SK-N-SH treated with all-trans-retinoic acid at 6 μM for 48 hours (cell line): ENCODE measurements at regions not wholly inside any gene's neighbourhood (a gene's known extent, or its start where the extent isn't known, plus 50 kb on each side); places are given as distances from the start of the nearest gene placed in this dataset.

Experiments
- ATAC-seq: fragments of 200-7000 bp; cut with Tn5 transposase; 3 replicates; pipeline ENCODE4 v1.9.1; 2020; ENCODE audit warnings: mild to moderate bottlenecking, moderate library complexity
- BACH2 ChIP-seq: fragments of 250-450 bp; sonication (Bioruptor Pico); IDR thresholded peaks from 2 replicates; pipeline ENCODE4 v1.9.0; 2021; ENCODE audit warnings: mild to moderate bottlenecking, borderline replicate concordance
- CSDC2 ChIP-seq: fragments of 250-450 bp; sonication (Bioruptor Pico); IDR thresholded peaks from 2 replicates; pipeline ENCODE4 v1.5.0; 2020; ENCODE audit warnings: mild to moderate bottlenecking, moderate library complexity
- ESRRG ChIP-seq: fragments of 250-450 bp; sonication (Bioruptor Pico); IDR thresholded peaks from 2 replicates; pipeline ENCODE4 v1.6.1; 2021; ENCODE audit warnings: mild to moderate bottlenecking
- GLIS3 ChIP-seq: fragments of 250-450 bp; sonication (Bioruptor Pico); IDR thresholded peaks from 2 replicates; pipeline ENCODE4 v1.5.0; 2020; ENCODE audit warnings: mild to moderate bottlenecking, moderate library complexity
- OSR1 ChIP-seq: fragments of 250-450 bp; sonication (Bioruptor Pico); IDR thresholded peaks from 2 replicates; pipeline ENCODE4 v1.8.0; 2022; ENCODE audit warnings: moderate library complexity, mild to moderate bottlenecking, inconsistent platforms
- PATZ1 ChIP-seq: fragments of 250-450 bp; sonication (Bioruptor Pico); IDR thresholded peaks from 2 replicates; pipeline ENCODE4 v1.8.0; 2020; ENCODE audit warnings: mild to moderate bottlenecking, moderate library complexity, borderline replicate concordance
- POU6F1 ChIP-seq: fragments of 250-450 bp; sonication (Bioruptor Pico); IDR thresholded peaks from 2 replicates; pipeline ENCODE4 v1.8.0; 2021; ENCODE audit warnings: low read depth, mild to moderate bottlenecking, moderate library complexity, borderline replicate concordance
- RARB ChIP-seq: fragments of 250-450 bp; sonication (Bioruptor Pico); IDR thresholded peaks from 2 replicates; pipeline ENCODE4 v1.8.0; 2021; ENCODE audit warnings: mild to moderate bottlenecking, moderate library complexity
- SNAI2 ChIP-seq: fragments of 250-450 bp; sonication (Bioruptor Pico); IDR thresholded peaks from 2 replicates; pipeline ENCODE4 v1.5.0; 2020; ENCODE audit warnings: mild to moderate bottlenecking, moderate library complexity
- TCF4 ChIP-seq: fragments of 250-450 bp; sonication (Bioruptor Pico); IDR thresholded peaks from 2 replicates; pipeline ENCODE4 v1.8.0; 2021; ENCODE audit warnings: mild to moderate bottlenecking, moderate library complexity, borderline replicate concordance
- TOX ChIP-seq: fragments of 250-450 bp; sonication (Bioruptor Pico); IDR thresholded peaks from 2 replicates; pipeline ENCODE4 v1.8.0; 2021; ENCODE audit warnings: mild to moderate bottlenecking, moderate library complexity, borderline replicate concordance
- ZC3H10 ChIP-seq: fragments of 250-450 bp; sonication (Bioruptor Pico); IDR thresholded peaks from 2 replicates; pipeline ENCODE4 v1.5.1; 2021; ENCODE audit warnings: mild to moderate bottlenecking, moderate library complexity
- ZFP30 ChIP-seq: fragments of 450-650 bp; formaldehyde crosslinking; IDR thresholded peaks from 2 replicates; pipeline ENCODE4 v1.5.0; 2022; ENCODE audit warnings: mild to moderate bottlenecking, moderate library complexity
- ZNF70 ChIP-seq: fragments of 450-650 bp; formaldehyde crosslinking; IDR thresholded peaks from 2 replicates; pipeline ENCODE4 v1.5.0; 2020; ENCODE audit warnings: mild to moderate bottlenecking, moderate library complexity
- TF ChIP-seq, protein P1 (sequence below): fragments of 250-450 bp; sonication (Bioruptor Pico); IDR thresholded peaks from 2 replicates; pipeline ENCODE4 v1.5.1; 2021; ENCODE audit warnings: mild to moderate bottlenecking, moderate library complexity

- TF ChIP-seq, protein P1, sequence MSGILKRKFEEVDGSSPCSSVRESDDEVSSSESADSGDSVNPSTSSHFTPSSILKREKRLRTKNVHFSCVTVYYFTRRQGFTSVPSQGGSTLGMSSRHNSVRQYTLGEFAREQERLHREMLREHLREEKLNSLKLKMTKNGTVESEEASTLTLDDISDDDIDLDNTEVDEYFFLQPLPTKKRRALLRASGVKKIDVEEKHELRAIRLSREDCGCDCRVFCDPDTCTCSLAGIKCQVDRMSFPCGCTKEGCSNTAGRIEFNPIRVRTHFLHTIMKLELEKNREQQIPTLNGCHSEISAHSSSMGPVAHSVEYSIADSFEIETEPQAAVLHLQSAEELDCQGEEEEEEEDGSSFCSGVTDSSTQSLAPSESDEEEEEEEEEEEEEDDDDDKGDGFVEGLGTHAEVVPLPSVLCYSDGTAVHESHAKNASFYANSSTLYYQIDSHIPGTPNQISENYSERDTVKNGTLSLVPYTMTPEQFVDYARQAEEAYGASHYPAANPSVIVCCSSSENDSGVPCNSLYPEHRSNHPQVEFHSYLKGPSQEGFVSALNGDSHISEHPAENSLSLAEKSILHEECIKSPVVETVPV (CRISPR knock-in tag) = no peak
- TF ChIP-seq CSDC2 (CRISPR knock-in tag) (no peak), TCF4 (CRISPR knock-in tag) (no peak)
- ATAC-seq = no peak
Measured at GRCh38 chr9:73474002-73474600, 322.4 kb downstream of the ANXA1 start.

DNA sequence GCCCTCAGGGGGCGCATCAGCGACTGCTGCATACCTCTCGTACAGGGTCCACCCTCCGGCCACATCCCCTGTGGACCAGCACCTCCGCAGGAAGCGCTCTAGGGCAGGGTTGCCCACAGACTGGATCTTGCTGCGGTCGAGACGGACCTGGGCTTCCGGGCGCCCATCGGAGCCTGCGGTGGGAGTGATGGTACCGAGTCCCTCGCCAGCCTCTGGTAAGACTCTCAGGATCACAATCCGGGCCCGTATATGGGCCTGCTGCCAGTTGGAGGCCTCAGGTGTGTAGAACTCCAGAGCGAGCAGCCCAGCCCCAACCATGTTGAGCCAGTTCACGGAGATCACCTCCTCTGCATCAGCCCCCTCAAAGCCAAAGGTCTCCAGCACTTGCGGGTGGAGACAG lies 323.0 kb downstream of the ANXA1 start:
- no peak for ATAC-seq
- no peak for TF ChIP-seq TCF4 (CRISPR knock-in tag)
- TF ChIP-seq CSDC2 (CRISPR knock-in tag) = no peak
- TF ChIP-seq ESRRG (CRISPR knock-in tag) = no peak
- no peak for TF ChIP-seq POU6F1 (CRISPR knock-in tag)
- no peak for TF ChIP-seq PATZ1 (CRISPR knock-in tag)
- no peak for TF ChIP-seq BACH2

DNA sequence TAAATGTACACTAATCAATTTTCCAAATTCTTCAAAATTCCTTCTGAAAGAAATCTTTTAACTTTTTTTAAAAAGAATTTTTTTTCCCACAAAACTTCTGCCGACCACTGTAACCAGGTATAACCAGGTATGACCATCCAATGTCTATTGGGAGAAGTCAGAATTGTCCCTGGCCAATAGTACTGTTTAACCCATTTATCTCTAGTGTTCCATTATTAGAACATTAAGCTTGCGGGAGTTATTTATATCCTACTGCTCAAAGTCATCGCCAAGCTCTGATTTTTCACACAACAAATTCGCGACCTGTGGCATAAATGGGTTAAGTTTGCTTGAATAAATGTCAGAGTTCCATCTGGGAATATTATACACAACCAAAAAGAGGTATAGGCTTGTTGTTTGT lies 343.2 kb downstream of the ANXA1 start:
- ATAC-seq = no peak
- no peak for TF ChIP-seq SNAI2
- no peak for TF ChIP-seq CSDC2 (CRISPR knock-in tag)
- TF ChIP-seq ZNF70 (CRISPR knock-in tag) = no peak
- TF ChIP-seq PATZ1 (CRISPR knock-in tag) = no peak
- no peak for TF ChIP-seq OSR1

DNA sequence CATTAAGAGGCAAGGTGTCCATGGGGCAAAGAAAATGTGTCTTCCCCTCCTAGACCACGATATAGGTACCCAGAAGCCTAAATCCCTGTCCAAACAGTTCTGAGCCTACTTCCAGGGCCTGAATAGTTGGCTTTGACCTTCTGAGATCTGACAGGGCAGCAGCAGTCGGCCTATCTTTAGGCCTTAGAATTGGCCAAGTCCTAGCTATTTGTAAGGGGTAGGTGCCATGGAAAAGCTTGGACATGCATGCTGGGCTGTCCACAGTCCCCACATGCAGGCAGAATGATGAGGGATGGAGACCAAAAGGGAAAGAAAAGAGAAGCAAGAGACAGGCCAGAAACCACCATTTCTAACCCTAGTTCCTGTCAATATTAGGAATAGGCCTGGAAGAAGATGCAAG lies 346.1 kb downstream of the ANXA1 start:
- TF ChIP-seq TOX (CRISPR knock-in tag) = no peak
- TF ChIP-seq ZNF70 (CRISPR knock-in tag) = no peak
- no peak for TF ChIP-seq SNAI2
- no peak for TF ChIP-seq ZC3H10
- TF ChIP-seq POU6F1 (CRISPR knock-in tag) = no peak
- no peak for ATAC-seq

DNA sequence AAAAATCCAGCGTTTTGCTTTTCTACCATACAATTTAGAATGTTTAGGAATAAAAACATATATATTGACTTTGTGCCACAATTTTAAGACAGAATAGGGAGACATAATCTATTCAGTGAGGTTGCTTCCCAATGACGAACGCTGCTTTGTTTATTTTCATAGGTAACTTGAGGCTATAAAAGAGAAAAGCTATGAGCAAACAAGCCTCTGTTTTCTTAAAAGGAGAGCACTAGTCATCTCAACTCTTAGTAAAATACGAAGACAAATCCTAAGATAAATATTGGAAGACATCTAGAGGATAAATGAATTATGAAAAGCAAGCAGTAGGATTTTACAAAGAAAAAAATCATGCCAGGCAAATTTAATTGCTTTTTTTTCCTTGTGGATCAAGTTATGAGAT lies 363.6 kb downstream of the ANXA1 start:
- TF ChIP-seq GLIS3 (CRISPR knock-in tag) (no peak), PATZ1 (CRISPR knock-in tag) (no peak), ZFP30 (CRISPR knock-in tag) (no peak), TOX (CRISPR knock-in tag) (no peak), RARB (CRISPR knock-in tag) (no peak)
- no peak for ATAC-seq
